DMS79 (cell line): ENCODE measurements at regions not wholly inside any gene's neighbourhood (a gene's known extent, or its start where the extent isn't known, plus 50 kb on each side); places are given as distances from the start of the nearest gene placed in this dataset.

Source experiments
- DNase-seq: peaks from one replicate; lab custom pipeline; 2025; lab: John Stamatoyannopoulos, UW

GRCh38 chr15:93865586-93865985, 365.8 kb upstream of the MCTP2 start:
- DNase-seq, result no peak

- DNase-seq, result no peak
Observed at GRCh38 chr15:93862791-93863190, 368.6 kb upstream of the MCTP2 start.

DNA sequence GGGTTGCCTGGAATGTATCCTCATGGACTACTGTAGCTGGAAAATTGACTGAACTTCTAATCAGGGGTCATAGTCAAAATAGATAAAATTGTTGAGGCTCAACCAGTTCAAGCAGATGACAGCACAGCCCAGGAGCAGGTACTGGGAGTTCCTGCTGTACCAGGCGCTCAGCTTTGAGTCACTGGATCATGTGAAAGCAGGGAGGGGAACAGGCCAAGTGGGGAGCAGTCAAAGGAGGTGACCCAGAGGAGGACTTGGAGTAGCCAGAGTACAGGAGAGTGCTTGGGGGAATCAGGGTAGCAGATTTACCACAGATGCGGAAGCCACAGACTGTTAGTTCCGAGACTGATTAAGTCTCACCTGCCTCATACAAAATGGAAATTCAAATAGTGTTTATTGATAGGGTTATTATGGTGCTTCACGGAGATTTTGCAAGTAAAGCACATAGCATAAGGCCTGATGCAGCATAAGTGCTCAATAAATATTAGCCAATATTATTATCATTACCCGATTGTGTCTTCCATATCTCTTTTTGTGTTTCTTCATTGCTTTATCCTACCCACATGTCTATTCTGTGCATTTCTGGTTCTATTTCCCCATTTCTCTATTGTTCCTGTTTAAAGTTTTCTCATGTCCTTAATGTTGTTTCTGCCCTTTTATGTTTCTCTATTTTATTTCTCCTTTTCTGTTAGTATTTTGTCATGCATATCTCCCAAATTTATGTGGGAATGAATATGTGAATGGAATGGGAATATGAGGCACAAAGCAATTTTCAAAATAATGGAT, 369.2 kb upstream of the MCTP2 start:
- DNase-seq, result no peak

- DNase-seq, result no peak
Observed at GRCh38 chr15:93861413-93861812, 369.9 kb upstream of the MCTP2 start.

DNA sequence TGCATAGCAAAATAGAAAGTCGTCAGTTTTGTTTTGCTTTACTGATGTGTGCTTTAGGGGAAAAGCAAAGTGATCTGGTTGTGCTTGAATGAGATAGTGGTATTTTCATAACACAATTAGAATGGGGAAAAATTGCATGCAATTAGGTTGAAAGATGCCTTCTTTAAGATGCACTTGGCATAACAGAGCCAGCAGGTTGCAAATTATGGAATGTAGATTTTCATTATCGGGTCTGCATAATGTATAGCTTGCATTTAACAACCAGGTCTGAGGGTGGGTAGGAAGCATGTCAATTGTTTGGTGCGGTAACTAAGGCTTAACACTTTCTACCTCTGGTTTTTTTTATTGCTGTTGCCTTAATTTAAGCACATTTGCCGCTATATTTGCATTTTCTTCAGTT, 370.7 kb upstream of the MCTP2 start:
- DNase-seq, result no peak

DNA sequence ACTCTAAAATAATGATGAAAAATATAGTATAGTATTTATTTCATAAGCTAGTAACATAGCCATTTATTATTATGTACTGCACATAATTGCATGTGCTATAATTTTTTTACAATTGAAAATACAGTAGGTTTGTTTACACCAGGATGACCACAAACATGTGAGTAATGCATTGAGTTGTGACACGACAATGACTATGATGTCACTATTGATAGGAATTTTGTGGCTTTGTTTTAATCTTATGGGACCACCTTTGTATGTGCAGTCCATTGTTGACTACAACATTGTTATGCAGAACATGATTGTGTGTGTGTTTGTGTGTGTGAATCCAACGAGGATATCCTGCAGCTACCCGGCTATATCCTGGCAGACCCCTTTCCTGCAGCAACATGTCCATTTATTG, 372.2 kb upstream of the MCTP2 start:
- no peak for DNase-seq

DNA sequence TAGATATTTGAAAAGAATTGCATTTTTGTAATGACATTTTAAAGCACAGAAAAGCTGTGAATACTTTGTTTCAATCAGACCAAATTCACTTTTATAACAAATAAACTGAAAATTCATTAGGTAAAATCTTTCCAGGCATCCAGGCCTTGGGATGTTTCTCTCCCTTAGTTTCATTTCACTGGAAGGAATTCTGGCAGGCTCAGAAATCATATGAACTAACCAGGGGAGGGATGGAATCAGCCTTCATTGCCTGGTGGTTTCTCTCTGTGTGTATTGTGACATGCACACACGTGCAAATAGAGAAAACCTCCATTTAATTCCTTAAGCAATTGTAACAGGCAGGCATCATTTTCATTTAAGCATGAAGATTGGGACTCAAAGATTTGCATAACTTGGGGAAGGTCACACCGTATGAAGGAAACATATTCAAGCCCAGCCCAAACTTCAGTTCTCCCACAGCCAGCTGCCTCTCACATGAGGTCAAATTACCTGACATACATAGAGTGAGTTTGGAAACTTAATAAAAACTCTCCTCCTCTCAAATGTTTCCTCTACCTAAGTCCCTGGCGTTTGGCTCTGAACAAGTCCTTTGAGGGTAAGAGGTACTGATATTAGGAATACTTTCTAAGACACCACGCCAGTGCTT, 376.1 kb upstream of the MCTP2 start:
- DNase-seq, result no peak

GRCh38 chr15:93854088-93854487, 377.3 kb upstream of the MCTP2 start:
- no peak for DNase-seq

- DNase-seq, result no peak
Observed at GRCh38 chr15:93852761-93853160, 378.6 kb upstream of the MCTP2 start.

GRCh38 chr15:93848490-93848889, 382.9 kb upstream of the MCTP2 start:
- DNase-seq, result no peak

DNA sequence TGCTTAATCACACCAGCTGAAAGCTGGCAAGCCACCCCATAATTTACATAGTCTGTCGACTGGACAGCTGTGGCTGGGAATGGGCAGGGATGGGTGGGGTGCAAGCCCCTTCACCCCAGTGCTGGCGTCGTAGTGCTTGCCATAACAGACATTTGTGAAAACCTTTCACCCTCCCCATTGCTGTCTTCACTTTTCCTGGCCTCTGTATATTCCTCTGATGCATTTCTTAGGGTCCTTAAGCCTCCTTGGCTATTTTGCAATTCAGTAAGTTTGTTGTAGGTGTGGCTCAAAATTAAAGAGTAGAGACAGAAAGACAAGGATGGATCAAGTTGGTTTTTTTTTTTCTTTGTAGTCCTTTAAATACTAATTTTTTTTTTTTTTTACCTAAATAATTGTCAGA, 383.3 kb upstream of the MCTP2 start:
- no peak for DNase-seq

DNA sequence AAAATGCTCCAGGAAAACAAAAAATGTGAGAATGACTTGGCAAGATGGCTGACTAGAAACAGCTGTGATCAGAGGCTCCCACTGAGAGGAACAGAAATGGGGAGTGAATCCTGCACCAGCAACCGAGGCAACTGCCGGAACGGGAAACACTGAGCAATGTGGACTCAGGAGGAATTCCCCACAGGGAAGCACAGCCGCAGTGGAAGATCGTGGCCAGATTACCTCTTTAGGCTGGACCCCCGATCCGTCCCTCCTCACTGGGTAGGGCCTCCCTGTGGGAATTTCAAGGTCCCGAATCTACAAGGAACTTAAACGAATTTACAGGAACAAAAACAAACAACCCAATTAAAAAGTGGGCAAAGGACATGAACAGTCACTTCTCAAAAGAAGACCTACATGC, 385.2 kb upstream of the MCTP2 start:
- no peak for DNase-seq

DNA sequence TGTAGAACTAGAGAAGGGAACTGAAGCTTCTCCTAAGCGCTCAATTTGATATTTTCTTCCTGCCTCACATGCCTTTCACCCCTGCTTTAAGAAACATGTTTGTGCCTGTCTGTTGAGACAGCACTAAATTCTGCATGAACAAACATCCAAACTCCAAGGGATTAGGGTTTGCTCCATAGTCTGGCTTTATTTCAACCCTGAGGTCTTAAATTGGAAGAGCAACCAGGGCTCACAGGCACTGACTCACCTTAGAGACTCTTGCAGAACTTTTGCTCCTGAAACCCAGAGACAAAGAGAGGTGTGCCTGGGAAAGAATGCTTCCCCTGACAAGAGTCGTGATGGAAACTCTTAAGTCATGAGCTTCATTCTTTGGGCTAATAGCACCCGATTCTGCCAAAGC, 393.9 kb upstream of the MCTP2 start:
- no peak for DNase-seq

DNA sequence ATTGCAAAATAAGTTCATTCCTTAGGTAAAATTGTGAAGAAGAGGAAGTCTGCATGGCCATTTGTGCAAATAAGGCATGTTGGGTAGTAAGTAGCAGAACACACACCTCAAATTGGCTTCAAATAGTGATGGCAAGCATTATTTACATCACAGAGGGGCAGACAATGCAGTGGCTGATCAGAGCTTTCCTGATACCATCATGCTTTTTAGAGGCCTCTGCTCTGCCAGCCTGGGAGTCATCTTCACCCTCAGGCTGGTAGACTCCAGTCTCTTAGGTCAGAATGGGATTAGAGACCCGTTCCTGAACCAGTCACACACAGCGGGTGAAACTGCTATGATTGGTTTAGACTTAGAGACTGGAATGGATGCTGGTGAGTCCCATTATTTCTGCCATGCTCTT, 396.0 kb upstream of the MCTP2 start:
- no peak for DNase-seq

GRCh38 chr15:93831641-93832040, 399.7 kb upstream of the MCTP2 start:
- DNase-seq, result no peak

DNA sequence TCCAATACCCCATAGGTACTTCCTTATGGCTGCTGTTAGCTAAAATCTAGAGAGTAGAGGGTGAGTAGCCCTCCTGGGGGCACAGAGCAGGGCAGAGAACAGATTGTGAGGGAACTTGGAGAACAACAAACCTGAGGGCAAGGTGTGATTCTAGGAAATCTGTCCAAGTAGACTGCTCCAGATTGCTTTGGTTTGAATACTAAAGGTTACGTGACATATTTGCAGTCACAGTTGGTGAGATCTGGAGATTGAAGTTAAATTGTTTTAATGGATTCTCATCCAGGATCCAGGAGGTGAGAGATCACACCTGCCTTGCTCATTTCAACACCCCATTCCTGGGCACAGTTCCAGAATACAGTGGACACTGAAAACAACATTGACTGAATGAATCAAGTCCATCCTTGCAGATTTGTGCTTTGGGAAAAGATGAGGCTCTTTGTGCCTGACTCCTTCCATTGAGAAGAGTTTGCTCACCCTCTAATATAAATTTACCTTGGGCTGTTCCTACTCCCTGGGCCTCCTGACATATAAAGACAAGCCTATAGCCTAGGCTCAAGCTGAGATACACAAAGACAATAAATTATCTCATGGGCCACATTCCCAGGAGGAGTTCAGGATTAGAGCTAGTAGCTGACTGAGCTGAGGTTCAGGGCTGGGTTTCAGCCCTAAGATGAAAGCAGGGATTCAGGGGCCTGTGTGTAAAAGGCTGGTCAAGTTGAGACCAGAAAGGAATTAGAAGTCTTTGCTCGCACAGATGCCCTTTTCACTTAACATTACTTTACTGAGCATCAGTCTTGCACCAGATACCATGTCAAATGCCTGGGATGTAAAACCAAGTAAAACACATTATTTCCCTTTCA, 400.9 kb upstream of the MCTP2 start:
- no peak for DNase-seq

GRCh38 chr15:93829115-93829870, 402.1 kb upstream of the MCTP2 start:
- no peak for DNase-seq

DNA sequence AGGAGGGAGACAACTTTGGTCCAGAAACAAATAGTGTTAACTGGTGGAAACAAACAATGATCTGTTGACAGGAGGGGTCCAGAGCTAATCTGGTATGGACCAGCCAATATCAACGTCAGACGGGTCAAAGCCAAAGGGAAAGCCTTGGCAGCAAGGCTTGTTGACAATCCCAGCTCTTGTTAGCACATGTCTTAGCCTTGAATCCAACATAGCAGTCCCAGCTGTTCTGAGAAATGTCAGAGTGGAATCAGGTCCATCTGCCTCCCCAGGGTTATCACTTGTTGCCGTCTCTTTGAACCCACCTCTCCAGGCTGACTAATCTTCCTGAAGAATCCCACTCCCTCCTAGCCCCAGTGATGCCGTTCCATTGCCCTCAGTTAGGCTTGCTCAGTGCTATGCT, 404.6 kb upstream of the MCTP2 start:
- no peak for DNase-seq

DNA sequence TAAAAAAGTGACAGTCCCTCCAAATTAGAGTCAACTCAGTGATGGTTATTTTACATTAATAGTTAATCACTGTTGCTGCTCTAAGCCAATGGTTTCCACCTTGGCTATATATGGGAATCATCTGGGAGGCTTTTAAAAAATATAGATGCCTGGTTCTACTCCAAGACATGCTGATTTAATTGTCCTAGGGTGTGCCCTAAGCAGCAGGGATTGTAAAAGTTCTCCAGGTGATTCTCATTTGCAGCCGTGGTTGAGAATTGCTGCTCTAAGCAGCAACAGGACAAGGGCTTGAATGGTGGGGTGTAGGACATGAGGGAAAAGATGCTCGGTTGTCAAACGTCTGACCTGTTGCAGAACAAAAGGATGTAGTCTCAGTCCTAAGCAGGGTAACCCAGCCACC, 405.1 kb upstream of the MCTP2 start:
- DNase-seq, result no peak

GRCh38 chr15:93825682-93826081, 405.7 kb upstream of the MCTP2 start:
- no peak for DNase-seq

DNA sequence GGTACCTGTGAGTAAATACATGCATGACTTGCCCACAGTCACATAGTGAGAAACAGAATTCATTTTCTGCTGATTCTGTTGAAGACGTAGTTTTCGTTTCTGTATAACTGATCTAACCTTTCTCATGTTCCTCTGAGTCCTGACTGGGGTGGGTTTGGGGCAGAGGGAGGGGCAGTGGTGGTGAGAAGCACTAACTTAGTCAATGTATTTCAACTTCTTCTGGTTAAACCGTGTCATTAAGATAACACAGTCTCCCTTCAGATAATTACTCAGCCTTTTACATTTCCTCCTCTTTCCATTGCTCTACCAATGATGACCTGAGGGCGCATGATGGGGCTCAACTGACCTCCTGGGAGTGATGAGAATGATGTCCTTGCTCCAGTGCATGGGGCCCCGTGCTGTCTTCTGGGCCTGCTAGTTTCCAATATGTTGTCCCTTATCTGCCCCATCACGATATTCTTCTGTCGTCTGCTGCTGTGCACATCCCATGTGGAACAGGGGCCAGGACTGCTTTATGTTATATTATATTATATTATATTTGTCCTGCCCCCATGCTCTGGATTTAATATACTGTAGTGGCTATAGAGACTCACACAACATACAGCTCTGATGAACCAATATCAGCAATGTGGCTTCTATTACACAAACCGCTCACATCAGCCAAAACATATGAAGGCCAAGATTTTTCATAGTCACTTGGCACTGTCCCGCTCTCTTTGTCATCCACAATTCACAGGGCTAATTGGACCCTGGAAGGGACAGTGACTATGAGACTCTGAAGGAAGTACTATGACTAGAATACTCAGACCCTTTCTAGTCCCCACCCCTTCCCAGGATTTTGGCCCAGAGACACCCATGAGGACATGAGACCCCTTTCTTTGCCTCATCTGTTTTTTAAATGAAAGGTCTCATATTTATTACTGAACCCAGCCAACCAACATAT, 407.1 kb upstream of the MCTP2 start:
- DNase-seq, result no peak
